ENCODE measurements at regions not wholly inside any gene's neighbourhood (a gene's known extent, or its start where the extent isn't known, plus 50 kb on each side); places are given as distances from the start of the nearest gene placed in this dataset.

GRCh38 chr18:41530970-41531369 lies 424.1 kb upstream of the PIK3C3 start:
- CTCF ChIA-PET (ENCODE audit: partially characterized antibody), result interaction anchor here (0.7 to 1.3 kb wide), 3 partner anchors 8 to 140 kb away, joined by 3 to 6 read pairs (median 3); no protein-coding TSS in a partner anchor
- POLR2A ChIA-PET (ENCODE audit: partially characterized antibody), result no interaction called here

More at GRCh38 chr18:41530970-41531369, 424.1 kb upstream of the PIK3C3 start:
- H3K23ac ChIP-seq (ENCODE audit: insufficient read length), result no peak overlapping the region
- no peaks in the 10 kb centered on the region for H3K36me3 ChIP-seq (ENCODE audit: control insufficient read depth in 2 of 4, insufficient read depth in 4 of 4, low read length in 3 of 4)
- H3K79me1 ChIP-seq (ENCODE audit: low read depth, low read length), result no peaks in the 10 kb centered on the region; the same call in 1 of the 2 replicates
- H4K8ac ChIP-seq (ENCODE audit: extremely low read depth, insufficient read depth, low read length), result no peak overlapping the region
- H2AFZ ChIP-seq (ENCODE audit: low read length), result no peak overlapping the region
- H3K9me3 ChIP-seq (ENCODE audit: insufficient read depth in 2 of 2, low read depth in 1 of 2, low read length in 1 of 2), result no peaks in the 10 kb centered on the region
- H2BK5ac ChIP-seq (ENCODE audit: low read depth, low read length), result no peak overlapping the region
- no peak overlapping the region for H2BK20ac ChIP-seq (ENCODE audit: low read length)
- no peak overlapping the region for H2AK5ac ChIP-seq (ENCODE audit: low read depth, low read length)
- no peak overlapping the region for H4K5ac ChIP-seq (ENCODE audit: insufficient read length, low read depth, low read length)
- H3K56ac ChIP-seq (replicated peaks; ENCODE audit: insufficient read length, low read depth, low read length), result no peak overlapping the region
- no peak overlapping the region for H3K4me2 ChIP-seq (ENCODE audit: insufficient read depth in 1 of 2, low read depth in 2 of 2, low read length in 2 of 2)
- H3K79me2 ChIP-seq (ENCODE audit: control insufficient read depth in 1 of 2, insufficient read depth in 2 of 2, low read length in 2 of 2), result no peaks in the 10 kb centered on the region
- H3K9ac ChIP-seq (replicated peaks in 1 of 4; ENCODE audit: extremely low read depth in 1 of 4, low read depth in 3 of 4, low read length in 3 of 4), result no peak overlapping the region
- no peak overlapping the region for H2BK12ac ChIP-seq (ENCODE audit: low read depth, low read length)
- no peak for DNase-seq (ENCODE audit: low read depth in 1 of 2, low spot score in 2 of 2)
- peaks cover 0 to 6% (median 1%) of the 10 kb centered on the region in 4 experiments; a peak in 3 of 7 replicates for H3K4me1 ChIP-seq (replicated peaks in 1 of 4; ENCODE audit: control insufficient read depth in 3 of 4, insufficient read depth in 4 of 4, low read length in 3 of 4)
- H3K14ac ChIP-seq (ENCODE audit: insufficient read length), result no peak overlapping the region
- TF ChIP-seq, protein P1, sequence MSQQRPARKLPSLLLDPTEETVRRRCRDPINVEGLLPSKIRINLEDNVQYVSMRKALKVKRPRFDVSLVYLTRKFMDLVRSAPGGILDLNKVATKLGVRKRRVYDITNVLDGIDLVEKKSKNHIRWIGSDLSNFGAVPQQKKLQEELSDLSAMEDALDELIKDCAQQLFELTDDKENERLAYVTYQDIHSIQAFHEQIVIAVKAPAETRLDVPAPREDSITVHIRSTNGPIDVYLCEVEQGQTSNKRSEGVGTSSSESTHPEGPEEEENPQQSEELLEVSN (IDR thresholded peaks at IDR 0.05), result no peak
- TF ChIP-seq CBX8 (IDR thresholded peaks at IDR 0.05; ENCODE audit: borderline replicate concordance, low read depth, low read length), result no peak
- no peak for TF ChIP-seq YY1 (IDR thresholded peaks at IDR 0.05; ENCODE audit: low read depth, low read length)
- TF ChIP-seq CBX5 (IDR thresholded peaks at IDR 0.05; ENCODE audit: low read depth, low read length), result no peak
- TF ChIP-seq ASH2L (IDR thresholded peaks at IDR 0.05; ENCODE audit: low read length), result no peak
- TF ChIP-seq SP4 (IDR thresholded peaks at IDR 0.05; ENCODE audit: low read length), result no peak
- TF ChIP-seq JUN (IDR thresholded peaks at IDR 0.05; ENCODE audit: low read depth, low read length), result no peak
- no peak for TF ChIP-seq HDAC2 (IDR thresholded peaks at IDR 0.05; ENCODE audit: borderline replicate concordance in 1 of 2, low read depth in 2 of 2, low read length in 2 of 2)
- 93% methylated on average over 1 of the region's 1 CpG; no CpG with 5 or more reads in 1 of the 2 experiments for WGBS, 2 experiments (ENCODE audit: extremely low coverage in 1 of 2, insufficient coverage in 1 of 2, insufficient read length in 1 of 2, insufficient replicate concordance in 2 of 2, low coverage in 1 of 2, low lambda C conversion rate in 2 of 2, missing lambda C conversion rate in 1 of 2)
- no peak overlapping the region for H2BK15ac ChIP-seq (ENCODE audit: low read length)
- no peak overlapping the region for H2BK120ac ChIP-seq (replicated peaks; ENCODE audit: low read depth, low read length)
- H3K18ac ChIP-seq (ENCODE audit: extremely low read depth, low read length), result no peak overlapping the region
- no peak overlapping the region for H4K91ac ChIP-seq (replicated peaks; ENCODE audit: insufficient read length, low read length)
- no peak overlapping the region for H3K27ac ChIP-seq (ENCODE audit: low read depth, low read length)
- H3K27me3 ChIP-seq (replicated peaks in 1 of 4; ENCODE audit: control insufficient read depth in 3 of 4, extremely low read depth in 1 of 4, insufficient read depth in 3 of 4, low read length in 3 of 4), result peaks cover 0 to 2% (median 0%) of the 10 kb centered on the region in 4 experiments; a peak in 1 of 7 replicates
- H4K20me1 ChIP-seq (replicated peaks in 1 of 2; ENCODE audit: control insufficient read depth in 1 of 2, insufficient read depth in 2 of 2, low read length in 2 of 2), result no peaks in the 10 kb centered on the region
- H3K4ac ChIP-seq (replicated peaks; ENCODE audit: insufficient read length, low read depth, low read length), result no peak overlapping the region
- FAIRE-seq, result no peak
- H3K4me3 ChIP-seq (ENCODE audit: extremely low read depth in 1 of 4, insufficient read depth in 2 of 4, low read depth in 3 of 4, low read length in 4 of 4), result no peak overlapping the region
- no peaks in the 10 kb centered on the region for H3K23me2 ChIP-seq (ENCODE audit: low read depth, low read length)

Data from H1 (cell line).